ENCODE measurements at regions not wholly inside any gene's neighbourhood (a gene's known extent, or its start where the extent isn't known, plus 50 kb on each side); places are given as distances from the start of the nearest gene placed in this dataset.

DNA sequence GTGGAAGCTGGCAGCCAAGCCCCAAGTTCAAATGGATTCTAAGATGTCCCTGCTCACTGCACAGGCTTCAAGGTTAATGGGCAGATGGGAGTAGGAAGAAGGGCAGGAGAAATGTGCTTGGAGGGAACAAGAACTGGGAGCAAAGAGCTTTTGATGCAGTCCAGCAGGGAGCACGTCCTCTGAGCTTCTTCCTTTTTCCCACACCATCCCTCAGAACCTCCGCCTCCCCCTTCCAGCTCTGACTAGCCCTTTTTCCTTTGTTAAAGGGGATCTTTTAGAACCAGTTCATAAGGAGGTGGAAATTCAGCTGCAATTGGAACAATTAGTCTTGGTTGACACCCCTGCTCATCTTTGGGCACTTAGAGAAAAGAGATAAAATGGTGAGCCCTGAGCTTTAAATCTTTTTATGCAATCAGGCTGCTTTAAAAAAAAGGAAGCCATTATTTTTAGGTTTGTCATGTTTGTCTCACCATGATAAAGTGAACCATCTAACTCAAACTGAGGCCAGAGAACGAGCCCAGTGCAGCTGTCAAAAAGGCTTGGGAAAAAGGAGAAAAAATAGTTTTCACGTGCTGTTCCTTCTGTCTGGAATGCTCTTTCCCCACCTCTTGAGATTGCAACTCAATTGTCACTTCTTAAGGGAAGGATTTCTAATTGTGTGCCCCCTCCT, 135.8 kb upstream of the IL1RAPL2 start:
- DNase-seq (ENCODE audit: extremely low spot score), result no peak
- POLR2A ChIA-PET, result no interaction called here
- TF ChIP-seq, protein P1, sequence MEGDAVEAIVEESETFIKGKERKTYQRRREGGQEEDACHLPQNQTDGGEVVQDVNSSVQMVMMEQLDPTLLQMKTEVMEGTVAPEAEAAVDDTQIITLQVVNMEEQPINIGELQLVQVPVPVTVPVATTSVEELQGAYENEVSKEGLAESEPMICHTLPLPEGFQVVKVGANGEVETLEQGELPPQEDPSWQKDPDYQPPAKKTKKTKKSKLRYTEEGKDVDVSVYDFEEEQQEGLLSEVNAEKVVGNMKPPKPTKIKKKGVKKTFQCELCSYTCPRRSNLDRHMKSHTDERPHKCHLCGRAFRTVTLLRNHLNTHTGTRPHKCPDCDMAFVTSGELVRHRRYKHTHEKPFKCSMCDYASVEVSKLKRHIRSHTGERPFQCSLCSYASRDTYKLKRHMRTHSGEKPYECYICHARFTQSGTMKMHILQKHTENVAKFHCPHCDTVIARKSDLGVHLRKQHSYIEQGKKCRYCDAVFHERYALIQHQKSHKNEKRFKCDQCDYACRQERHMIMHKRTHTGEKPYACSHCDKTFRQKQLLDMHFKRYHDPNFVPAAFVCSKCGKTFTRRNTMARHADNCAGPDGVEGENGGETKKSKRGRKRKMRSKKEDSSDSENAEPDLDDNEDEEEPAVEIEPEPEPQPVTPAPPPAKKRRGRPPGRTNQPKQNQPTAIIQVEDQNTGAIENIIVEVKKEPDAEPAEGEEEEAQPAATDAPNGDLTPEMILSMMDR (IDR thresholded peaks at IDR 0.05; ENCODE audit: control extremely low read depth, extremely low read depth, low read depth, missing control alignments), result no peak
- CTCF ChIA-PET, result interaction anchor here (1.9 kb wide), 1 partner anchor 8 kb away, joined by 4 read pairs; no protein-coding TSS in a partner anchor

DNA sequence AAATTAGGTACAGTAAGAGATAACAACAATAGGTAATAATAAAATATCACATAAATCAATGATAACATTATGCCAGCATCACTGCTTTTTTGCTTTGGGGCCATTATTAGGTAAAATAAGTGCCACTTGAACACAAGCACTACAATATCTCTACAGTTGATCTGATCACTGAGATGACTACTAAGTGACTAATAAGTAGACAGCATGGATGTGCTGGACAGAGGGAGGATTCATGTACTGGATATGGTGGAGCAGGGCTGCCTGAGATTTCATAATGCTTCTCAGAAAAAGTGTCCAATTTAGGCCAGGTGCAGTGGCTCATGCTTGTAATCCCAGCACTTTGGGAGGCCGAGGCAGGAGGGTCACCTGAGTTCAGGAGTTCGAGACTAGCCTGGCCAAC, 137.8 kb upstream of the IL1RAPL2 start:
- TF ChIP-seq, protein P1 (IDR thresholded peaks at IDR 0.05; ENCODE audit: control extremely low read depth, extremely low read depth, low read depth, missing control alignments), result no peak
- DNase-seq (ENCODE audit: extremely low spot score), result no peak
- CTCF ChIA-PET, result no interaction called here
- POLR2A ChIA-PET, result no interaction called here

DNA sequence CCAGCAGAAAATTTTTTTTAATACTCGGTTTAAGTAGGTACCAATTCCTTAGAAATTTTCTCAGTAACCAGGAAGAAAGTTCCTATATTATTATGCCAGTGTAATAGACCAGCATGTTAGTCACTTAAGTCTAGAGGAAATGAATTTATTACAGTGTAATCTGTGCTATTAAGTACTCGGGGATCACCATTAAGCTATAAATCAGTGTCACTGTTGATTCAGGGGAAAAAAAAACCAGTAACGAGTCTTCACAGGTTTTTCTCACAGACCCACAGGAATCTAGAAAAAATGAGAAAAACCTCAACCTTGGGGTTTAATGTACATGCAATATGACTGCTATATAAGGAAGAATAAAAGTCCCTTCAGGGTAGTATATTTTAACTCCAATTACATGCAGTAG, 138.3 kb upstream of the IL1RAPL2 start:
- POLR2A ChIA-PET, result no interaction called here
- CTCF ChIA-PET, result no interaction called here
- TF ChIP-seq, protein P1 (IDR thresholded peaks at IDR 0.05; ENCODE audit: control extremely low read depth, extremely low read depth, low read depth, missing control alignments), result no peak
- DNase-seq (ENCODE audit: extremely low spot score), result no peak

DNA sequence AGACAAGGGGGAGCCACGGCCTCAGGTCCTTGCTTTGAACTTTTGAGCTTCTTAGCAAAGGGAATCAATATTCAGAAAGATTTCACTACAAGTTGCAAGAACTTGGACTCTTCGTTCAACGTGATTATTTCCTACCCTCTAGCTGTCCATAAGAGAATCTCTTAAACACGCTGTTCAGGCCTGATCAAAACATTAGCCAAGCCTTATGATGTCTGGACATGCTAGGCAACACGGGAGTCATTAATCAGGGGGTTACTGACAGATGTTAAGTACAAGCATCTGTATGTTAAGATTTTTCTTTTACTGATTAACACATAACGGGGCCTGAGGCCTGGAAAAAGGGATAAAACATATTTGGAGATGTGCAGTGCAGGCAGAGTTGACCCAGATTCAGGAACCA, 138.9 kb upstream of the IL1RAPL2 start:
- no peak for DNase-seq (ENCODE audit: extremely low spot score)
- CTCF ChIA-PET, result no interaction called here
- POLR2A ChIA-PET, result no interaction called here
- TF ChIP-seq, protein P1 (IDR thresholded peaks at IDR 0.05; ENCODE audit: control extremely low read depth, extremely low read depth, low read depth, missing control alignments), result no peak

DNA sequence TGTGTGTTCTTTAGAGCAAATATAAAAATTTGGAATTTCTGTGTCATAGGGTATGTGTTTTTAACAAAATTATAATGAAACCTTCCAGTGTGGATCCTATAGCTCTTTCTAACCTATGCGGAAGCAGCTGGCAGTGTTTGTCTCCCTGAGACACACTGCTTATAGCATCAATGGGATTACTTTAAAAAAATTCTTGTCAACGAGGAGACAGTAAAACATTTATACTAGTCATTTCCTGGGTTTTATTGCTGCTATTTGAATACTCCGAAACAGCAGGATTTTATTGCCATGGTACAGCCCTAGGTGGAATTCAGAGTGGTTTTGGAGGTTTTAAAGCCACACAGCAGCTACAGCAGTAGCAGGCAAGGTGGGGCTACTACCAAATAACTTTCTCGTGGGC, 145.1 kb upstream of the IL1RAPL2 start:
- DNase-seq (ENCODE audit: extremely low spot score), result no peak
- ChIA-PET CTCF (no interaction called here), POLR2A (no interaction called here)
- TF ChIP-seq, protein P1 (IDR thresholded peaks at IDR 0.05; ENCODE audit: control extremely low read depth, extremely low read depth, low read depth, missing control alignments), result no peak

DNA sequence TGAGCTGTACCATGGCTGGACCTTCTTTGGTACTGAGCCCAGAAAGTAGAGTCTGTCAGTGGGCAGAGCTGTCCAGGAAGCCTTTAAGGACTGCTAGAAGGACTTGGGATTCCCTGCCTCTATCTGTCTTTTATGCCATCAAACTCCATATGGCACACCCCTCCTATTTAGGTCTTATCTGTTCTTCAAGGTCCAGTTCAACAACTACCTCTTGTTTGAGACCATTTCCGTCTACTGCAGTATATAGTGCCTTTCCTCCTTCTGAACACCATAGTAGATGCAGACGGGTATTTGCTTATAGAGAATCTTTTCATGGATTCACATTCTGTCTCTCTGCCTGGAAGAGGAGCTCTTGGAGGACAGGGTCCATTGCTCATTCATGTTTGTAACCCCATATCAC, 146.1 kb upstream of the IL1RAPL2 start:
- ChIA-PET POLR2A (no interaction called here), CTCF (no interaction called here)
- no peak for DNase-seq (ENCODE audit: extremely low spot score)
- TF ChIP-seq, protein P1 (IDR thresholded peaks at IDR 0.05; ENCODE audit: control extremely low read depth, extremely low read depth, low read depth, missing control alignments), result no peak

All from GM10248 (cell line).